Epithelial cell of proximal tubule (primary cell): ENCODE measurements at regions not wholly inside any gene's neighbourhood (a gene's known extent, or its start where the extent isn't known, plus 50 kb on each side); places are given as distances from the start of the nearest gene placed in this dataset.

ENCODE experiments used
- DNase-seq: peaks from one replicate; pipeline ENCODE4 v3.0.0-alpha.2; 2011; ENCODE audit warnings: low read depth
- H3K4me3 ChIP-seq: 2 replicates; pipeline ENCODE4 v1.5.1; 2011; ENCODE audit warnings: low read depth, mild to moderate bottlenecking, low read length
- TF ChIP-seq, protein P1 (sequence below): conservative IDR thresholded peaks from 2 replicates; pipeline ENCODE4 v1.5.1; 2012; ENCODE audit warnings: low read depth, mild to moderate bottlenecking, low read length

DNA sequence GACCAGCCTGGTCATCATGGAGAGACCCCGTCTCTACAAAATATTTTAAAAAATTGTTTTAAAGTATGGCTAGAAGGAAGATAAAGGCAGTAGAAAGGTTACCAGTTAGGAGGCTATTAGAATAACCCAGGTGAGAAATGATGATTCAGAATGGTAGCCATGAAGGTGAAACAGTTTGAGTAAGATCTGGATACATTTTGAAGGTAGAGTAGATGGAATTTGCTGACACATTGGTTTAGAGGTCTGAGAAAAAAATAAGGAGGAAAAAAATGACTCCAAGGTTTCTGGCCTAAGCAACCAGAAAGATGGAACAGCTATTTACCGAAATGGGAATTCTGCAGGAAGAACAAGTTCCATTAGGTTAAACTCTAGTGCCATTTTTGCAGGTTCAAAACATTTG lies 167.9 kb upstream of the TAB2 start:
- no peak overlapping the region for H3K4me3 ChIP-seq
- no peak for DNase-seq
- TF ChIP-seq, protein P1, sequence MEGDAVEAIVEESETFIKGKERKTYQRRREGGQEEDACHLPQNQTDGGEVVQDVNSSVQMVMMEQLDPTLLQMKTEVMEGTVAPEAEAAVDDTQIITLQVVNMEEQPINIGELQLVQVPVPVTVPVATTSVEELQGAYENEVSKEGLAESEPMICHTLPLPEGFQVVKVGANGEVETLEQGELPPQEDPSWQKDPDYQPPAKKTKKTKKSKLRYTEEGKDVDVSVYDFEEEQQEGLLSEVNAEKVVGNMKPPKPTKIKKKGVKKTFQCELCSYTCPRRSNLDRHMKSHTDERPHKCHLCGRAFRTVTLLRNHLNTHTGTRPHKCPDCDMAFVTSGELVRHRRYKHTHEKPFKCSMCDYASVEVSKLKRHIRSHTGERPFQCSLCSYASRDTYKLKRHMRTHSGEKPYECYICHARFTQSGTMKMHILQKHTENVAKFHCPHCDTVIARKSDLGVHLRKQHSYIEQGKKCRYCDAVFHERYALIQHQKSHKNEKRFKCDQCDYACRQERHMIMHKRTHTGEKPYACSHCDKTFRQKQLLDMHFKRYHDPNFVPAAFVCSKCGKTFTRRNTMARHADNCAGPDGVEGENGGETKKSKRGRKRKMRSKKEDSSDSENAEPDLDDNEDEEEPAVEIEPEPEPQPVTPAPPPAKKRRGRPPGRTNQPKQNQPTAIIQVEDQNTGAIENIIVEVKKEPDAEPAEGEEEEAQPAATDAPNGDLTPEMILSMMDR: no peak

DNA sequence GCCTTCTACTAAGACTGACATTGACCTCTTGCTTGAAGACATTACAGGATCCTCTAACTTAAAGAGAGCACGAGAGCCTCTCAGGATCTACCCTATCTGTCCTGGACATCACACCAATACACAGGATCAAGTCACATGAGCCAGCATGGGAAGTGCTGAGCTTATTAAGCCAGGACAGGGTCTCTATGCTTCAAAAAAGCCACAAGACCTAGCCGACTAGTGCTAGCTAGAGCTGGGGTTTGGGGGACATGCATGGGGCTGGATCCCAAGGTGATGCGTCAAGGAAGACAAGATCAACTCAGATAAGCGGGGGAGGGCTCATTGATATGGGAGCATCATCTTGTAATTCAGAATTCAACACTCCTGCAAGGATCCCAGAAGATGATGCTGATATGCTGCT lies 167.2 kb upstream of the TAB2 start:
- DNase-seq: no peak
- TF ChIP-seq, protein P1: no peak
- no peak overlapping the region for H3K4me3 ChIP-seq

DNA sequence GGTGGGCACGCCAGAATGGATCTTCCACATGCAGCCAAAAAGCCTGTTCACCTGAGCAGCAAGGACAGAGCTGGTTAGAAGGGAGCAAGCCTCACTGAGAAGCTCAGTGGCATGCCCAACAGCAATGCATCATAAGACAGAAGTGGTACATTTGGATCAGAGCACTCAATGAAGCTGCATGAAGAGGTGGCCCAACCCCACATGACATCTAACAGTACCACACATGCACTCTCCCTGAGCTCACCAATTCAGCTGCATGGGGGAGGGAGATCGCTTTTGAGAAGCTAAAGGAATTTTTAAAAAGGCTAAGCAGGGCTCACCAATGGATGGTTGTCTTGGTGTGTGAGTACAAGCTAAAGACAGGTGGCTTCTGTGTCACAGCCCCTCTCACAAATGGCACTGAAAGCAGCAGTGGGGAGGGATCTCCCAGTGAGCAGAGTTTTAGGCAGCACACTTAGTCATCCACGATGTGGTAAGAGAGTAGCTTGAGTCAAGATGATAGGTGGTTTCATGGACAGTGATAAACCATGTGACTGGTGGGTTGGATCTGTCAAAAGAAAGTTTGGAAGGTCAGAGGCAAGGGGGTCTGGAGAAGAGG lies 166.6 kb upstream of the TAB2 start:
- no peak overlapping the region for H3K4me3 ChIP-seq
- TF ChIP-seq, protein P1: no peak
- no peak for DNase-seq

DNA sequence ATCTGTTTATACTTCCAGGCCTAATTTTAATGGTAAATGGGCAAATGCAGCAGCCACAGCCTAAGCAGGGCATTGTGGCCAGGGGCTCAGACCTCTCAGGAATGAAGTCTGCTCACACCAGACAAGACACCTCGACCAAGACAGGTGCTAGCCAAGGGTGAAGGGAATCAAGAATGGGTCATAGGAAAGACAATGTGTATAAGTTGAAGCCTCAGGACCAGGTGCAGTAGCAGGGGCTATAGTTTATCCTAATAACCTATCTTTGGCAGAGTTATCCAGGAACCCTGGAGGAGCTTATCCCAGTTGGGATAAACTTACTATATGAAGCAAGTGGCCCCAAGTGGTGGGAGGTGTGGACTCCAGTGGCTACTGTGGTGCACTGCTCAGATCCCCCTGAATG lies 165.0 kb upstream of the TAB2 start:
- TF ChIP-seq, protein P1: no peak
- H3K4me3 ChIP-seq: no peak overlapping the region
- no peak for DNase-seq

DNA sequence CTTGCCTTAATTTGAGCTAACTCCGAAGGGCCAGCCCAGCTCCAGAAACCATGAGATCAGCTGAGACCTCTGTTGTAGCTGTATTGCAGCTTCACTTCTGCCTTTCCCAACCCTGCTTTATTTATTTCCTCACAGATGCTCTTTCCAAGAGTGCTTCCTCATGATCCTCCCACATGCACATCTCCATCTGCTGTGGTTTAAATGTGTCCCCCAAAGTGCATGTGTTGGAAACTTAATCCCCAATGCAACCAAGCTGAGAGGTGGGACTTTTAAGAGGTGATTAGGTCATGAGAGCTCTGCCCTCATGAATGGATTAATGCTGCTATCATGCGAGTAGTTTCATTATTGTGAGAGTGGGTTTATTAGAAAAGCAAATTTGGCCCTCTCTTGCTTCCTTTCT lies 164.4 kb upstream of the TAB2 start:
- H3K4me3 ChIP-seq: no peak overlapping the region
- DNase-seq: no peak
- TF ChIP-seq, protein P1: no peak

DNA sequence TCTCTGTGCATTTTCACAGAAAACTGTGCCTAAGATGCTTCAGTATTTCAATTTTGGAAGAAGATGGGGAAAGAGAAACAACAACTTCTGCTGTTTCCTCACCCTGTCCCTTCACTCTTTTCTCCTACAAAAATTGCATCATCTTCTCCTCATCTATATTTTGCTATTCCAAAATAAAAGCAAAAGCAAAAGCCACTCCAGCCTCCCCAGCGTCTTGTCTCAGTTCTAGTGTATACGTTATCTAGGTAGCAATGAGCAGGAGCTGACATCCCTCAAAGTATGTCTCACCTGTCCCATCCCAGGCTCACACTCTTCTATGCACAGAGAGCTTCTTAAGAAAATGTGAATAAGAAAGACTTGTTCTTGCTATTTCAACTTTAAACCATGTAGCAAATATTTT lies 163.8 kb upstream of the TAB2 start:
- no peak for DNase-seq
- TF ChIP-seq, protein P1: no peak
- H3K4me3 ChIP-seq: no peak overlapping the region

DNA sequence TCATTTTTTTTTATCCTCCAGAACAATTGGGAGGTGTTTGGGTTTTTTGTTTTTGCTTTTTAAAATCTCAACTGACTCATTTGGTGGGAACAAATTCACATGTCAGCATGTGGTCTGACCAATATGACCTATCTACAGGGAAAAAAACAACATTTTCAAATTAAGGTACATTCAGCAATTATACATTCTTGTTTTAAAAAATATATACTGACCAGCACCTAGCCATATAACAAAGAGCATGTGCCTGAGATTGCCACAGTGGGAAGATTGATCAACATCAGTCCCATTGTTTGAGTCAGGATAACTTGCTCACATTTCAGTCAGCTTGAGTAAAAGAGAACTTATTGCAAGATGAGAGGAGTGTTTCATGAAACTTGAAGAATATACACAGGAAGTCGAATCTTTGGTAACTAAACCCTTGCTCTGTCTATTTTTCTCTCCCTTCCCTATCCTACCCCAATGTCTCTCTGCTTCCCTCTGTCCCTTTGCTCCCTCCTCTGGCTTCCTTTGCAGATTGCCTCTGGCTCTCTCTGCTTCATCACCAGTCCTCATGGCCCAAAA lies 163.2 kb upstream of the TAB2 start:
- TF ChIP-seq, protein P1: no peak
- H3K4me3 ChIP-seq: no peak overlapping the region
- no peak for DNase-seq
